Ectodermal cell (in vitro differentiated cells): ENCODE measurements at regions not wholly inside any gene's neighbourhood (a gene's known extent, or its start where the extent isn't known, plus 50 kb on each side); places are given as distances from the start of the nearest gene placed in this dataset.

Experiments
- H3K27ac ChIP-seq: 2 replicates; pipeline ENCODE4 v1.7.0; 2013; ENCODE audit warnings: mild to moderate bottlenecking, low read depth, low read length; ENCODE audit not compliant: insufficient read depth, poor library complexity, severe bottlenecking
- H3K27me3 ChIP-seq: 2 replicates; pipeline ENCODE4 v1.7.0; 2013; ENCODE audit warnings: mild to moderate bottlenecking, low read length; ENCODE audit not compliant: insufficient read depth, control insufficient read depth, poor library complexity, severe bottlenecking
- H3K36me3 ChIP-seq: one replicate; pipeline ENCODE4 v1.7.0; 2013; ENCODE audit warnings: low read length; ENCODE audit not compliant: control insufficient read depth, insufficient read depth
- H3K4me1 ChIP-seq: one replicate; pipeline ENCODE4 v1.7.0; 2013; ENCODE audit warnings: low read length; ENCODE audit not compliant: control insufficient read depth, insufficient read depth
- H3K4me3 ChIP-seq: 2 replicates; pipeline ENCODE4 v1.7.0; 2013; ENCODE audit warnings: low read depth, low read length, control low read depth; ENCODE audit not compliant: insufficient read depth
- H3K9me3 ChIP-seq: 2 replicates; pipeline ENCODE4 v1.7.0; 2013; ENCODE audit warnings: mild to moderate bottlenecking, low read length, moderate library complexity; ENCODE audit not compliant: control insufficient read depth
- WGBS, 2 experiments: methylation state at CpG; one replicate each; pipeline ENCODE4 v1.1.7; 2013; ENCODE audit warnings: missing lambda C conversion rate in 2 of 2; 5-methylcytosine and 5-hydroxymethylcytosine counted together

GRCh38 chr2:8027387-8027786 lies 654.5 kb upstream of the ID2 start:
- H3K36me3 ChIP-seq = no peaks in the 10 kb centered on the region
- H3K27ac ChIP-seq = no peak overlapping the region
- H3K4me1 ChIP-seq = no peaks in the 10 kb centered on the region
- 95 to 96% methylated on average over 11 of the region's 11 CpGs for WGBS, 2 experiments
- no peak overlapping the region for H3K4me3 ChIP-seq
- no peaks in the 10 kb centered on the region for H3K9me3 ChIP-seq
- no peaks in the 10 kb centered on the region for H3K27me3 ChIP-seq

DNA sequence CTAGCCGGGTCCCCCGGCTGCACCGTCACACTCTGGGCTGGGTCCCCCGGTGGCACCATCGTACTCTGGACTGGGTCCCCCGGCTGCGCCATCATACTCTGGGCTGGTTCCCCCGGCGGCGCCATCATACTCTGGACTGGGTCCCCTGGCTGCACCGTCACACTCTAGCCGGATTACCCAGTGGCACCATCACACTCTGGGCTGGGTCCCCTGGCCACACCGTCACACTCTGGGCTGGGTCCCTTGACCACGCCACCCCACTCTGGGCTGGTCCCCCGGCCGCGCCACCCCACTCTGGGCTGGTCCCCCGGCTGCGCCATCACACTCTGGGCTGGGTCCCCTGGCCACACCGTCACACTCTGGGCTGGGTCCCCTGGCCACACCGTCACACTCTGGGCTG lies 653.8 kb upstream of the ID2 start:
- Histone ChIP-seq H3K27me3 (no peaks in the 10 kb centered on the region), H3K27ac (no peak overlapping the region), H3K9me3 (no peaks in the 10 kb centered on the region), H3K36me3 (no peaks in the 10 kb centered on the region), H3K4me1 (no peaks in the 10 kb centered on the region), H3K4me3 (no peak overlapping the region)
- WGBS, 2 experiments = 93 to 94% methylated on average over 21 of the region's 21 CpGs

- whole genome bisulfite sequencing, 2 experiments = 94% methylated on average over 8 of the region's 8 CpGs
- no peaks in the 10 kb centered on the region for H3K9me3 ChIP-seq
- H3K27ac ChIP-seq = no peak overlapping the region
- H3K4me3 ChIP-seq = no peak overlapping the region
- H3K27me3 ChIP-seq = no peaks in the 10 kb centered on the region
- no peaks in the 10 kb centered on the region for H3K4me1 ChIP-seq
- no peaks in the 10 kb centered on the region for H3K36me3 ChIP-seq
Measured at GRCh38 chr2:8028436-8028835, 653.4 kb upstream of the ID2 start.

GRCh38 chr2:8028981-8029380 lies 652.9 kb upstream of the ID2 start:
- WGBS, 2 experiments = 86 to 87% methylated on average over 5 of the region's 5 CpGs
- H3K4me1 ChIP-seq = no peaks in the 10 kb centered on the region
- H3K27ac ChIP-seq = no peak overlapping the region

DNA sequence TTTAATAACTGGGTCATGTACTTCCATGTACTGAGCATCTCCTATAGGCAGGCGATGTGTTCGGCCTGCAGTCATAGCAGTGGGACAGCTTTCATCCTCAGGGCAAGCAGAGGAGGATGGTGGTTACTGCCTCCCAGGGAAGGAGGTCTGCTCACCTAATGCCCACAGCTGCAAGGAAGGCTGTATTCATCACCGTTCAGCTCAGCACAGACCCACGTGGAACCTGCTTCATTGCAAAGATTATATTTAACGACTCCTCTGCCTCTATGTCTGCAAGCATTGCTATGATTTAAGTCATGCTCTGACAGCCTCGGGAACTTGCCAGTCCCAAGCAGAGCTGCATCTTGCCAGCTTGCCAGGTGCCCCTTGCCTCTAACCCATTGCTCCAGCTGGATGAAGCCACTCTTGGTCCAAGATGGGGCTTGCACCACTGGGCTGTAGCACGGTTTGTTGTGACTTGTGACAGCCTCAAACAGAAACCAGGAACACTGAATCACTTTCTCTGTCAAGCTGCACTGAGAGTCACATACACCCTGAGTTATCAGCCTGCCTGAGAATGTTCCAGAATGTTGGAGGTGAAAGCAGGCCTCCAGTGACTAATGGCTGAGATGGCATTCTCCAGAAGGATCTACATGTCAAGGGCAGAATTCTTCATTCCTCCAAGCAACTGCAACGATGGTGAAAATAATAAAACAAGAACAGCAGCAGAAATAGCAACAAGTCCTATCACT lies 651.1 kb upstream of the ID2 start:
- Histone ChIP-seq H3K27ac (no peak overlapping the region), H3K9me3 (no peaks in the 10 kb centered on the region), H3K4me1 (no peaks in the 10 kb centered on the region), H3K36me3 (no peaks in the 10 kb centered on the region), H3K27me3 (no peaks in the 10 kb centered on the region), H3K4me3 (no peak overlapping the region)
- WGBS, 2 experiments = 79 to 82% methylated on average over 8 of the region's 8 CpGs

More at GRCh38 chr2:8028981-8029380, 652.9 kb upstream of the ID2 start:
- H3K9me3 ChIP-seq = no peaks in the 10 kb centered on the region
- no peaks in the 10 kb centered on the region for H3K36me3 ChIP-seq
- H3K4me3 ChIP-seq = no peak overlapping the region
- H3K27me3 ChIP-seq = no peaks in the 10 kb centered on the region

- Histone ChIP-seq H3K9me3 (no peaks in the 10 kb centered on the region), H3K4me3 (no peak overlapping the region), H3K27ac (no peak overlapping the region), H3K36me3 (no peaks in the 10 kb centered on the region), H3K4me1 (no peaks in the 10 kb centered on the region), H3K27me3 (no peaks in the 10 kb centered on the region)
- WGBS, 2 experiments = 91 to 92% methylated on average over 4 of the region's 4 CpGs
Measured at GRCh38 chr2:8031370-8031769, 650.5 kb upstream of the ID2 start.

- no peak overlapping the region for H3K4me3 ChIP-seq
- no peaks in the 10 kb centered on the region for H3K4me1 ChIP-seq
- no peaks in the 10 kb centered on the region for H3K36me3 ChIP-seq
- no peaks in the 10 kb centered on the region for H3K27me3 ChIP-seq
- WGBS, 2 experiments = 83 to 84% methylated on average over 7 of the region's 7 CpGs
- no peak overlapping the region for H3K27ac ChIP-seq
- no peaks in the 10 kb centered on the region for H3K9me3 ChIP-seq
Measured at GRCh38 chr2:8033546-8034096, 648.2 kb upstream of the ID2 start.

DNA sequence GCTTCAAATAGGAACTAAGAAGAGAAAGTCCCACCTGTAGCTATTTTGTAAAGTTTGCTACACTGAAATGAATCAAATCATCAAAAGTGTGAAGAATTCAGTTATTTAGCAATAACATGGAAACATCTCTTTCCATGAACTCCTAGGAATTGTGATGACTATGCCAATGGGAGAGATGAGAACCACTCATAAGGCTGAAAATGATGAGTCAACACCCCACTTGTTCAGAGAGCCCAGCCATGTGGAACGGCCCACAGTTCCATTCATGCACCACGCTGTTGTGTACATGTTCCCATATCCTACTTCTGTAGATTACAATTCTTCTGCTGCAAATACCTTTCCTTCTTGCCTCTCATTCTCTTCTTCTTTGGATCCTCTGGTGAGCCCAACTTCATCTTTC lies 645.5 kb upstream of the ID2 start:
- no peak overlapping the region for H3K27ac ChIP-seq
- H3K36me3 ChIP-seq = no peaks in the 10 kb centered on the region
- 94 to 95% methylated on average over 2 of the region's 2 CpGs for WGBS, 2 experiments
- H3K4me1 ChIP-seq = no peaks in the 10 kb centered on the region
- H3K9me3 ChIP-seq = no peaks in the 10 kb centered on the region
- no peak overlapping the region for H3K4me3 ChIP-seq
- H3K27me3 ChIP-seq = no peaks in the 10 kb centered on the region

- H3K27me3 ChIP-seq = no peaks in the 10 kb centered on the region
- H3K4me3 ChIP-seq = no peak overlapping the region
- H3K27ac ChIP-seq = no peak overlapping the region
- H3K4me1 ChIP-seq = no peaks in the 10 kb centered on the region
- WGBS, 2 experiments = 93 to 97% methylated on average over 1 of the region's 2 CpGs
- no peaks in the 10 kb centered on the region for H3K36me3 ChIP-seq
- no peaks in the 10 kb centered on the region for H3K9me3 ChIP-seq
Measured at GRCh38 chr2:8039732-8040131, 642.1 kb upstream of the ID2 start.

DNA sequence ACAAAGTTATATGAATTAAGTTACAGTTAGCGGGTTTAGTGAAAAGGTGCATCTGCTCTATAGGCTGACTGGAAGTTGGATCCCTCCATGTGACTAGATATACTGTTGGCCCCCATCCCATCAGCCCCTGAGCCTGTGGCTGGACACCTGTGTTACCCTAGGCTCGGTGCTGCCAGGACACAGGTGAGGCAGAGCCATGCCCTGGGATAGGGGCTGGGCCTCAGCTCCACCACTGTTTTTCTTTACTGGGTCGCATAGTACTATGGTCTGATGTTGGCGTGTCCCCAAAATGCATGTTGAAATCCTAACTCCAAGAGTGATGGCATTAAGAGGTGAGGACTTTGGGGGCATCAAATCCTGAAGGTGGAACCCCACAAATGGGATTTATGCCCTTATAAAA lies 638.6 kb upstream of the ID2 start:
- no peak overlapping the region for H3K4me3 ChIP-seq
- no peaks in the 10 kb centered on the region for H3K27me3 ChIP-seq
- no peak overlapping the region for H3K27ac ChIP-seq
- no peaks in the 10 kb centered on the region for H3K4me1 ChIP-seq
- H3K36me3 ChIP-seq = no peaks in the 10 kb centered on the region
- WGBS, 2 experiments = 95 to 96% methylated on average over 4 of the region's 4 CpGs
- no peaks in the 10 kb centered on the region for H3K9me3 ChIP-seq
